HG03460 (cell line): ENCODE measurements at regions not wholly inside any gene's neighbourhood (a gene's known extent, or its start where the extent isn't known, plus 50 kb on each side); places are given as distances from the start of the nearest gene placed in this dataset.
A peak's percentile ranks its signal among the peaks of the same experiment; 100 is the strongest.
"Not testable (repeated sequence)": the region's sequence is repeated elsewhere in the genome, so short reads cannot be mapped to it uniquely, and the experiment has no call there.

Experiments used
- ATAC-seq: cut with Tn5 transposase; IDR thresholded peaks from one replicate; pipeline ENCODE4 v1.9.1; 2021; ENCODE audit not compliant: unreplicated experiment

GRCh38 chr5:90287036-90287435 is 122.5 kb downstream of the CETN3 start:
- ATAC-seq: no peak

- no peak for ATAC-seq
Observed at GRCh38 chr5:90285581-90285980, 124.0 kb downstream of the CETN3 start.

DNA sequence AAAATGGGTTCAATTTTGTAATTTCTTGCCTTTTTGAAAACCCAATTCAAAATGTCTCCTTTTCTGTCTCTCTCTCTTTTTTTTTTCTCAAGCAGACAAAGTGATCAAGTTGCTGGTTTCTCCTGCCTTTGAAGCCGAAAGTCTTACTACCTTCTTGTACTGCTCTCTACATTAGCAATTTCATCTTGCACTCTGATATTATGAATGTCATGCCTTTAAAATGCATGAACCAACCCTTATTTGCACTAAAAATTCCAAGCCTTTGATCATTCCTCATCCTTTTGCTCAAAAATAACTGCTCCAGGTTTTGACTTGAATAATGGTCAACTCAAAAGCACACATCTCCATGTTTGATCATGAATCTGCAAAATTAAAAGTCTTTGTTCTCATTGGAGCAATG is 125.2 kb downstream of the CETN3 start:
- no peak for ATAC-seq

GRCh38 chr5:90279091-90279490 is 130.5 kb downstream of the CETN3 start:
- no peak for ATAC-seq

- no peak for ATAC-seq
Observed at GRCh38 chr5:90274216-90274615, 135.3 kb downstream of the CETN3 start.

GRCh38 chr5:90267646-90268045 is 141.9 kb downstream of the CETN3 start:
- no peak for ATAC-seq

GRCh38 chr5:90265545-90265857 is 144.1 kb downstream of the CETN3 start:
- no peak for ATAC-seq

GRCh38 chr5:90264689-90265544 is 144.6 kb downstream of the CETN3 start:
- ATAC-seq: peak; percentile 74

- ATAC-seq: no peak
Observed at GRCh38 chr5:90263102-90263820, 146.3 kb downstream of the CETN3 start.

- no peak for ATAC-seq
Observed at GRCh38 chr5:90251447-90251846, 158.1 kb downstream of the CETN3 start.

DNA sequence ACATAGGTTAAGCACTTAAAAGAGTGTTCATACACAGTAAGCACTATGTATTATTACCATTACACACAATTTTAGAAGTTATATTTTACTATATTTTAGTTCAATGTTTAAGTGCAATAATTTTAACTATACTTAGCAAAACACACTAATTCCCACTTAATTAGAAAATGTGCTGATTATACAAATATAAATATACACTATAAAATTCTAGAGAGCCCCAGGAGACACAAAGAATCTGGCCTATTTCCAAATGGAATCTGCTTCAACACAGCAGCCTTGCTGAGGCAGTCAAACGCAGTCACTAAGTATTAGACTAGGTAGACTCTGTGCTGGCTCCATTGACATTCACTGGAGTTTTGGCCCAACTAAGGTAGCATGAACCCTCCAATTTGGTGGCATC is 160.9 kb downstream of the CETN3 start:
- no peak for ATAC-seq

DNA sequence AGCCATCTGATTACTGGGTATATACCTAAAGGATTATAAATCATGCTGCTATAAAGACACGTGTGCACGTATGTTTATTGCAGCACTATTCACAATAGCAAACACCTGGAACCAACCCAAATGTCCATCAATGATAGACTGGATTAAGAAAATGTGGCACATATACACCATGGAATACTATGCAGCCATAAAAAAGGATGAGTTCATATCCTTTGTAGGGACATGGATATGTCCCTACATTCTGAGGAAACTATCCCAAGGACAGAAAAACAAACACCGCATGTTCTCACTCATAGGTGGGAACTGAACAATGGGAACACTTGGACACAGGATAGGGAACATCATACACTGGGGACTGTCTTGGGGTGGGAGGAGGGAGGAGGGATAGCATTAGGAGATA is 165.7 kb downstream of the CETN3 start:
- not testable (repeated sequence) for ATAC-seq

GRCh38 chr5:90233476-90233875 is 176.1 kb downstream of the CETN3 start:
- no peak for ATAC-seq

- ATAC-seq: no peak
Observed at GRCh38 chr5:90231688-90232087, 177.9 kb downstream of the CETN3 start.

GRCh38 chr5:90227683-90228082 is 181.9 kb downstream of the CETN3 start:
- no peak for ATAC-seq

DNA sequence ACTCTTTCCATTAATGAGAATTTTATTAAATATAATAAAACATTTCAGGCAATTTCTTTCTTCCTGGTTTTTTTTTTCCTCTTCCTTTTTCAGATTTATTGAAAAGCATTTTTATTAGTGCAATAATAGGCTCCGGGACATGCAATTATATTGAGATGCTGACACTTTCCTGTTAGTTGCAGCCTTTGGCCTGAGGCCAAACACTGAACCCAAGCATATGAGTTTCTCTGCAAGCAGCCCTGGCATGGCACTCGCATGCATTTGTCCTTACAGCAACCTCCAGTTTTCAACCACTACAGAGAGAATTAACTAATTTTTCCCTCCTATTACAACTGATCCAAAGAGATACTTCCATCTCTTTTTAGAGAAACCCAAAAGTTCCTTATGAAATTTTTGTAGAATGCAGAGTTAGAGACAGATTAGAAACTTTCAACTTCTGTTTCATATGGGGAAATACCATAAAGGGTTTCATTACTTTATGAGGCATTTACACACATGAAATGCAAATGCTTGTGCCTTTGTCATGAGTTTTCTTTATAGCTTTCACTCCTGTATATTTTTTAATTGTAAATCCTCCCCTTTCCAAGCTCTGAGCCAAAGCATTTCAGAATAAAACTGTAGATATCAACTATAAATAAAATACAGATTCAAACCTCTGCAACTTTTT is 183.0 kb downstream of the CETN3 start:
- ATAC-seq: no peak

GRCh38 chr5:90224342-90224741 is 185.2 kb downstream of the CETN3 start:
- no peak for ATAC-seq

DNA sequence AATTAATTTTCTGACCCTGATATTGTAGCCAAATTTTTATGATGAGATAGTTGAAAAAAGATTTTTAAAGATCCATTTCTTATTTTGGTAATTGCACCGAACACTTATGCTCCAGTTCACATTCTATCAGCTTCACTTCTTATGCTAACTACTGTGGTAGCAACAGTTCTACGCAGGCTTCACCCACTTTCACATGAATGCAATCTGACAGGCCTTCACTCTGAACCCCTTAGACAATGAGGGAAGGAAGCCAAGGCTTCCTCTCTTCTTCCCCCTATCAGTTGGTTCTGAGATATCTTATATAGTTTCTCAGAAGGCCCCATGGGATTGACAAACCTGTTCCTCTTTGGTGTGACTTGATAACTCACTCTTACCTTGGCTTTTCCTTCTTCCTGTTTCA is 185.8 kb downstream of the CETN3 start:
- no peak for ATAC-seq

DNA sequence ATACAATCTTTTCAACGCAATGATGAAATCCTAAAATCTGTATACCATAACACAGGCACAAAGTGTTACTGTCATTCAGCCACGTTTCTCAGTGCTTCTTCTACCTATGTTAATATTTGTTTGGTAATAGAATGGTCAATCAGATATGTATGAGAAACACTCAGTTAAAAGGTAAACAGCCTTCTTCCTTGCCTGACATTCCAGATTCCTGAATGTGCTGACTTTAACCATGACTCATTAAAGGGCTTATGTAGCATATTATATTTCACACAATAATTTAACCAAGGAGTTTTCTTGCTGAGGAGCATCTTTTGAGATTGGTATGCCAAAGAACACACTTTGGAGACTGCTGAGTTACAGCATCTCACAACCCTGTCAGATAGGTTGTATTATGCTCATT is 187.6 kb downstream of the CETN3 start:
- ATAC-seq: no peak

- ATAC-seq: no peak
Observed at GRCh38 chr5:90220554-90220953, 189.0 kb downstream of the CETN3 start.

GRCh38 chr5:90214991-90215390 is 194.6 kb downstream of the CETN3 start:
- no peak for ATAC-seq

GRCh38 chr5:90208323-90208722 is 201.2 kb downstream of the CETN3 start:
- not testable (repeated sequence) for ATAC-seq
